PC-3 (cell line): ENCODE measurements at regions not wholly inside any gene's neighbourhood (a gene's known extent, or its start where the extent isn't known, plus 50 kb on each side); places are given as distances from the start of the nearest gene placed in this dataset.

ENCODE experiments used
- CTCF ChIP-seq: fragments of 300-600 bp; sonication (generic); conservative IDR thresholded peaks from 2 replicates; pipeline ENCODE4 v1.5.1; 2017; ENCODE audit warnings: antibody characterized with exemption, low read depth, mild to moderate bottlenecking, low read length
- EZH2 ChIP-seq: fragments of 300-600 bp; sonication (generic); IDR thresholded peaks from one replicate; pipeline ENCODE4 v1.6.1; 2017; ENCODE audit warnings: antibody characterized with exemption, mild to moderate bottlenecking, low read length; ENCODE audit not compliant: unreplicated experiment

GRCh38 chr14:66284346-66284745, 201.8 kb upstream of the CCDC196 start:
- TF ChIP-seq CTCF, result no peak
- no peak for TF ChIP-seq EZH2
